ENCODE measurements at regions not wholly inside any gene's neighbourhood (a gene's known extent, or its start where the extent isn't known, plus 50 kb on each side); places are given as distances from the start of the nearest gene placed in this dataset.

DNA sequence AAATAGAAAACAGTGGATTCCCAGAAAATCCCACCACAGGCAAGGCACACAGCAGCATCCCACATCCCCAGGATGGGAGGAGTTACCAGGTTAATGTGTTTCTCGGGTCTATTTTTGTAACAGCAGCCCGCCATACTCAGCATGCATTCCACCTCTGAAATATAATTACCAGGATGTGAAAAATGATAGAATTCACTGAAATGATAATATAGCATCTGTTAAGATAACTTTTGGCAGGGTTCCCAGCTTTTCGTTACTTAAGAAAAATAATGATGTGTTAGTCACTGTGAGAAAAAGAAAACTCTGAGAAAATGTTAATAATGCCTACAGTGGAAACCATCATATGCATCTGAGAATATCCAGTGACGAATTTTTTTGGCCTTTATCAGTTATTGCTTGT, 87.1 kb downstream of the VCX2 start:
- DNase-seq (ENCODE audit: low read depth in 1 of 2, low spot score in 1 of 2) = no peak
- TF ChIP-seq GABPA (IDR thresholded peaks at IDR 0.05; ENCODE audit: low read depth) (no peak), POLR2AphosphoS5 (IDR thresholded peaks at IDR 0.05; ENCODE audit: low read depth) (no peak), CTCF (IDR thresholded peaks at IDR 0.05; ENCODE audit: insufficient read depth, low read length) (no peak), REST (IDR thresholded peaks at IDR 0.05; ENCODE audit: insufficient replicate concordance, low read depth) (no peak), SPI1 (IDR thresholded peaks at IDR 0.05; ENCODE audit: borderline replicate concordance, low read depth) (no peak)
- H3K4me3 ChIP-seq (replicated peaks; ENCODE audit: insufficient read depth, low read length) = no peak overlapping the region
- H3K27ac ChIP-seq (replicated peaks) = no peak overlapping the region
- no peaks in the 10 kb centered on the region for H3K27me3 ChIP-seq (ENCODE audit: insufficient read depth, poor library complexity, severe bottlenecking)

DNA sequence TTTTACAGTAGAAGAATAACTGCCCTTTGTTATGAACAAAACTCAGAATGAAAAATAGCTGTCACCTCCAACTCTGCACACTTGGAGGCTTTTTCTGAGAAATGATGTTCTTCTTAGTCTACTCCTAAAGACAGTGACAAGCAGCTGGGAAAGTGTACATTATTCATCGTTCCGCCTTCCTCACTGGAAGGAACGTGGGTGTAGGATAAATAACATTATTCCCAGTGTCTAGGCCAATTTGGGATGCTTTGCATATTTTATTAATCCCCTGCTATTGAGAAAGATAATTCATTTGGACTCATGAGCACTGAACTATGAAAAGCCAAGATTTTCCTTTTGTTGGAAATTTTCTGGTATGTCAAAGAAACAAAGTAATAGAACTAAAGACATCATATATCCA, 87.8 kb downstream of the VCX2 start:
- Histone ChIP-seq H3K4me3 (replicated peaks; ENCODE audit: insufficient read depth, low read length) (no peak overlapping the region), H3K27me3 (ENCODE audit: insufficient read depth, poor library complexity, severe bottlenecking) (no peaks in the 10 kb centered on the region), H3K27ac (replicated peaks) (no peak overlapping the region)
- no peak for DNase-seq (ENCODE audit: low read depth in 1 of 2, low spot score in 1 of 2)
- TF ChIP-seq SPI1 (IDR thresholded peaks at IDR 0.05; ENCODE audit: borderline replicate concordance, low read depth) (no peak), POLR2AphosphoS5 (IDR thresholded peaks at IDR 0.05; ENCODE audit: low read depth) (no peak), CTCF (IDR thresholded peaks at IDR 0.05; ENCODE audit: insufficient read depth, low read length) (no peak), GABPA (IDR thresholded peaks at IDR 0.05; ENCODE audit: low read depth) (no peak)

- no peak overlapping the region for H3K4me3 ChIP-seq (replicated peaks; ENCODE audit: insufficient read depth, low read length)
- DNase-seq (ENCODE audit: low read depth in 1 of 2, low spot score in 1 of 2) = no peak
- no peak for TF ChIP-seq GABPA (IDR thresholded peaks at IDR 0.05; ENCODE audit: low read depth)
- no peak for TF ChIP-seq POLR2AphosphoS5 (IDR thresholded peaks at IDR 0.05; ENCODE audit: low read depth)
- no peak for TF ChIP-seq REST (IDR thresholded peaks at IDR 0.05; ENCODE audit: insufficient replicate concordance, low read depth)
- TF ChIP-seq CTCF (IDR thresholded peaks at IDR 0.05; ENCODE audit: insufficient read depth, low read length) = no peak
- no peak for TF ChIP-seq SPI1 (IDR thresholded peaks at IDR 0.05; ENCODE audit: borderline replicate concordance, low read depth)
- no peaks in the 10 kb centered on the region for H3K27me3 ChIP-seq (ENCODE audit: insufficient read depth, poor library complexity, severe bottlenecking)
- no peak overlapping the region for H3K27ac ChIP-seq (replicated peaks)
Measured at GRCh38 chrX:8075636-8076035, 95.4 kb downstream of the VCX2 start.

- H3K4me3 ChIP-seq (replicated peaks; ENCODE audit: insufficient read depth, low read length) = no peak overlapping the region
Measured at GRCh38 chrX:8067754-8068462, 103.2 kb downstream of the VCX2 start.

More at GRCh38 chrX:8067754-8068462, 103.2 kb downstream of the VCX2 start:
- no peak for DNase-seq (ENCODE audit: low read depth in 1 of 2, low spot score in 1 of 2)
- no peak overlapping the region for H3K27ac ChIP-seq (replicated peaks)
- TF ChIP-seq REST (IDR thresholded peaks at IDR 0.05; ENCODE audit: insufficient replicate concordance, low read depth) (no peak), POLR2AphosphoS5 (IDR thresholded peaks at IDR 0.05; ENCODE audit: low read depth) (no peak), GABPA (IDR thresholded peaks at IDR 0.05; ENCODE audit: low read depth) (no peak), SPI1 (IDR thresholded peaks at IDR 0.05; ENCODE audit: borderline replicate concordance, low read depth) (no peak), CTCF (IDR thresholded peaks at IDR 0.05; ENCODE audit: insufficient read depth, low read length) (no peak)
- H3K27me3 ChIP-seq (ENCODE audit: insufficient read depth, poor library complexity, severe bottlenecking) = no peaks in the 10 kb centered on the region

Measured in HL-60 (cell line).